GM12878 (cell line): ENCODE measurements at regions not wholly inside any gene's neighbourhood (a gene's known extent, or its start where the extent isn't known, plus 50 kb on each side); places are given as distances from the start of the nearest gene placed in this dataset.

Source experiments
- ATAC-seq: fragments of 200-7000 bp; cut with Tn5 transposase; 3 replicates; pipeline ENCODE4 v1.9.1; 2020; ENCODE audit warnings: mild to moderate bottlenecking, moderate library complexity
- BruUV-seq: library from RNA; stranded (reverse); fragments of 400-500 nt; replicated peaks from 2 replicates; lab custom pipeline; 2021; lab: Mats Ljungman, UMichigan
- CTCF ChIA-PET: fragments of 300-600 bp; sonication (Branson Sonifier 250); formaldehyde crosslinking; extraction: SDS; loops from one replicate; lab custom pipeline; 2021; ENCODE audit warnings: inconsistent platforms; lab: Yijun Ruan, JAX
- POLR2A ChIA-PET: fragments of 350-600 bp; formaldehyde crosslinking; extraction: SDS; loops from one replicate; lab custom pipeline; 2021; ENCODE audit warnings: inconsistent platforms; lab: Charles Lee
- RAD21 ChIA-PET: fragments of 300-600 bp; sonication (Branson Sonifier 250); formaldehyde crosslinking; loops from one replicate; lab custom pipeline; 2023; ENCODE audit warnings: antibody characterized with exemption; ENCODE audit not compliant: unreplicated experiment; lab: Charles Lee
- SMC1A ChIA-PET: fragments of 300-600 bp; sonication (Branson Sonifier 250); formaldehyde crosslinking; loops from one replicate; lab custom pipeline; 2023; ENCODE audit not compliant: unreplicated experiment, uncharacterized antibody; lab: Charles Lee
- DNase-seq: peaks from one replicate; pipeline ENCODE4 v3.0.0-alpha.2; 2011; ENCODE audit warnings: low read depth, low spot score
- FAIRE-seq: peaks from 3 replicates; lab custom pipeline; 2011; peaks lifted over from hg19 to GRCh38; lab: Jason Lieb, UNC
- H2AFZ ChIP-seq: 2 replicates; pipeline ENCODE4 v1.6.0; 2011; ENCODE audit warnings: low read depth, low read length, control low read depth; ENCODE audit not compliant: control insufficient read depth
- H3K27ac ChIP-seq: 2 replicates; pipeline ENCODE4 v1.5.1; 2011; ENCODE audit warnings: control low read depth; ENCODE audit not compliant: control insufficient read depth, insufficient read depth
- H3K27me3 ChIP-seq, 2 experiments: replicated peaks in 1 of 2; 2 replicates each; pipeline versions ENCODE4 v1.6.0 to v1.6.1; 2011; ENCODE audit warnings: low read length in 1 of 2; ENCODE audit not compliant: control insufficient read depth in 2 of 2, insufficient read depth in 2 of 2
- H3K36me3 ChIP-seq, 2 experiments: 2 replicates each; pipeline ENCODE4 v1.5.1; 2011; ENCODE audit warnings: low read length in 1 of 2; ENCODE audit not compliant: control insufficient read depth in 2 of 2, insufficient read depth in 2 of 2
- H3K4me1 ChIP-seq: 2 replicates; pipeline ENCODE4 v1.6.1; 2011; ENCODE audit warnings: mild to moderate bottlenecking, low read length, moderate library complexity, mixed read lengths; ENCODE audit not compliant: control insufficient read depth, insufficient read depth
- H3K4me2 ChIP-seq: 2 replicates; pipeline ENCODE4 v1.6.0; 2011; ENCODE audit warnings: control low read depth; ENCODE audit not compliant: control insufficient read depth, insufficient read depth
- H3K4me3 ChIP-seq: fragments of 200-600 bp; sonication (generic); 2 replicates; pipeline ENCODE4 v1.5.1; 2016
- H3K79me2 ChIP-seq: 2 replicates; pipeline ENCODE4 v1.6.0; 2011; ENCODE audit warnings: low read length; ENCODE audit not compliant: control insufficient read depth, insufficient read depth
- H3K9ac ChIP-seq: 2 replicates; pipeline ENCODE4 v1.8.0; 2011; ENCODE audit warnings: low read length, control low read depth, mixed read lengths; ENCODE audit not compliant: control insufficient read depth, insufficient read depth
- H3K9me3 ChIP-seq: replicated peaks from 3 replicates; pipeline ENCODE4 v1.5.1; 2011; ENCODE audit warnings: mild to moderate bottlenecking, low read length; ENCODE audit not compliant: control insufficient read depth, insufficient read depth
- H4K20me1 ChIP-seq: 2 replicates; pipeline ENCODE4 v1.6.0; 2011; ENCODE audit not compliant: control insufficient read depth, insufficient read depth
- BMI1 ChIP-seq: fragments of 450-650 bp; IDR thresholded peaks from 2 replicates; pipeline ENCODE4 v1.6.1; 2016; ENCODE audit warnings: mild to moderate bottlenecking, moderate library complexity, borderline replicate concordance
- CBX5 ChIP-seq: sonication (generic); IDR thresholded peaks from 2 replicates; pipeline ENCODE4 v1.6.1; 2016; ENCODE audit warnings: low read depth, moderate library complexity, mild to moderate bottlenecking, inconsistent platforms
- ETV6 ChIP-seq, 2 experiments: fragments of 450-650 bp in 1 of 2; IDR thresholded peaks in 1 of 2; conservative IDR thresholded peaks in 1 of 2; 2 replicates each; pipeline ENCODE4 v1.6.1; 2014; ENCODE audit warnings: antibody characterized with exemption in 1 of 2, borderline replicate concordance in 1 of 2, low read depth in 1 of 2, mild to moderate bottlenecking in 1 of 2, moderate library complexity in 1 of 2
- HDAC6 ChIP-seq: fragments of 200-600 bp; sonication (generic); IDR thresholded peaks from one replicate; pipeline ENCODE4 v1.8.0; 2017; ENCODE audit warnings: antibody characterized with exemption; ENCODE audit not compliant: unreplicated experiment
- MAX ChIP-seq: IDR thresholded peaks from 2 replicates; pipeline ENCODE4 v1.6.1; 2012; ENCODE audit warnings: low read depth, low read length, improper control_type of control experiment
- MTA3 ChIP-seq: IDR thresholded peaks from 2 replicates; pipeline ENCODE4 v1.6.1; 2012; ENCODE audit warnings: low read length, inconsistent platforms, borderline replicate concordance
- MXI1 ChIP-seq: fragments of 150-350 bp; IDR thresholded peaks from 2 replicates; pipeline ENCODE4 v1.6.1; 2011; ENCODE audit warnings: low read depth, mild to moderate bottlenecking, inconsistent platforms, low read length, improper control_type of control experiment
- PAX8 ChIP-seq: fragments of 450-650 bp; IDR thresholded peaks from 2 replicates; pipeline ENCODE4 v1.6.1; 2017; ENCODE audit warnings: mild to moderate bottlenecking, moderate library complexity
- PRDM15 ChIP-seq: fragments of 450-650 bp; formaldehyde crosslinking; IDR thresholded peaks from 2 replicates; pipeline ENCODE4 v1.4.0; 2020; ENCODE audit warnings: mild to moderate bottlenecking, moderate library complexity
- SIX5 ChIP-seq: IDR thresholded peaks from 2 replicates; pipeline ENCODE4 v1.6.1; 2011; ENCODE audit warnings: mild to moderate bottlenecking, low read depth, low read length, moderate library complexity; ENCODE audit not compliant: severe bottlenecking
- SREBF1 ChIP-seq: IDR thresholded peaks from 2 replicates; pipeline ENCODE4 v1.6.1; 2012; ENCODE audit warnings: mild to moderate bottlenecking, low read length
- SREBF2 ChIP-seq: IDR thresholded peaks from 2 replicates; pipeline ENCODE4 v1.6.1; 2012; ENCODE audit warnings: mild to moderate bottlenecking, low read length
- STAT3 ChIP-seq: IDR thresholded peaks from 2 replicates; pipeline ENCODE4 v1.6.1; 2011; ENCODE audit warnings: low read depth, low read length, improper control_type of control experiment
- WGBS: methylation state at CpG from one replicate; pipeline ENCODE4 v1.1.6; 2016; ENCODE audit warnings: low lambda C conversion rate; ENCODE audit not compliant: insufficient replicate concordance, insufficient coverage; ENCODE audit errors: missing lambda C conversion rate; 5-methylcytosine and 5-hydroxymethylcytosine counted together
- in situ Hi-C: fragments of 300-500 bp; cut with MboI; formaldehyde crosslinking; loops from 9 replicates; pipeline ENCODE4 v1.14.3; 2018; ENCODE audit warnings: mixed read lengths
- intact Hi-C: fragments of 100-400 bp; cut with micrococcal nuclease; formaldehyde crosslinking; loops from one replicate; pipeline ENCODE4 v1.14.2; 2022; ENCODE audit not compliant: unreplicated experiment
- TF ChIP-seq, protein P1 (sequence below): fragments of 450-650 bp; IDR thresholded peaks from 2 replicates; pipeline ENCODE4 v1.6.1; 2017; ENCODE audit warnings: low read depth, mild to moderate bottlenecking, moderate library complexity

DNA sequence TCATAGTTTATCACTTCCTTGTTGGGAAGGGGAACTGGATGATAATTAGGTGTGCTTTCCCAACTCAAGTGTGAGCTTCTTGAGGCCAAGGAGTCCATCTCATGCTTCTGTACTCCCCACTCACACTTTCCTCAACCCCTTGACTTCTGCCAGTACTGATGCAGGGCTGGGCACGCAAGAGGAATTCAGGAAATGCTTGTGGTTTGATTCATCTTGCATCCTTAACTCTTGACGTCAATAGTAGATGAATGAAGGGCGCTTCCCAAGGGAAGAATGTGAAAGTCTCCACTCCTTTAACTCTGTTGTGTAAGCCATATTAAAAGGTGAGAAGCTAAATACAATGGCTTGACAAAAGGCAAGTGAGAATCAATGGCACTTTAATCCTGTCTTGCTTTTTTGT lies 101.8 kb downstream of the AGTR2 start:
- ATAC-seq (no peak), FAIRE-seq (no peak), DNase-seq (no peak)
- Histone ChIP-seq H3K27me3 (no peaks in the 10 kb centered on the region), H3K4me3 (no peak overlapping the region), H3K4me2 (no peak overlapping the region), H3K36me3 (no peaks in the 10 kb centered on the region), H2AFZ (no peak overlapping the region), H3K4me1 (no peaks in the 10 kb centered on the region), H3K9me3 (no peaks in the 10 kb centered on the region), H3K27ac (no peak overlapping the region), H3K9ac (no peak overlapping the region), H3K79me2 (no peaks in the 10 kb centered on the region), H4K20me1 (no peaks in the 10 kb centered on the region)
- WGBS: 35% methylated on average over 3 of the region's 3 CpGs
- intact Hi-C loops (no loop called here), in situ Hi-C loops (no loop called here)
- ChIA-PET CTCF (no interaction called here), SMC1A (no interaction called here), RAD21 (no interaction called here), POLR2A (no interaction called here)
- no peak for TF ChIP-seq SIX5
- TF ChIP-seq CBX5: no peak
- no peak for TF ChIP-seq SREBF2
- no peak for TF ChIP-seq MXI1
- TF ChIP-seq HDAC6: no peak
- no peak for TF ChIP-seq MAX
- TF ChIP-seq ETV6 (conservative IDR thresholded peaks at IDR 0.05 in 1 of 2, IDR thresholded peaks at IDR 0.05 in 1 of 2; ENCODE audit: borderline replicate concordance in 1 of 2, low read depth in 1 of 2): no peak
- no peak for TF ChIP-seq PAX8
- BruUV-seq: no TSS peak

- intact Hi-C loops (no loop called here), in situ Hi-C loops (no loop called here)
- ChIA-PET POLR2A (no interaction called here), CTCF (no interaction called here), RAD21 (no interaction called here), SMC1A (no interaction called here)
- DNase-seq (no peak), ATAC-seq (no peak), FAIRE-seq (no peak)
- no peak overlapping the region for H2AFZ ChIP-seq
- H3K27me3 ChIP-seq: no peaks in the 10 kb centered on the region
- H3K27ac ChIP-seq: no peak overlapping the region
- H3K36me3 ChIP-seq: no peaks in the 10 kb centered on the region
- H3K79me2 ChIP-seq: no peaks in the 10 kb centered on the region
- H3K9ac ChIP-seq: no peak overlapping the region
- H3K4me3 ChIP-seq: no peak overlapping the region
- H3K4me2 ChIP-seq: no peak overlapping the region
- no peaks in the 10 kb centered on the region for H3K4me1 ChIP-seq
- H3K9me3 ChIP-seq: no peaks in the 10 kb centered on the region
- H4K20me1 ChIP-seq: no peaks in the 10 kb centered on the region
- TF ChIP-seq MTA3 (no peak), STAT3 (no peak), SREBF1 (no peak), PRDM15 (CRISPR knock-in tag) (no peak), BMI1 (no peak)
- TF ChIP-seq, protein P1, sequence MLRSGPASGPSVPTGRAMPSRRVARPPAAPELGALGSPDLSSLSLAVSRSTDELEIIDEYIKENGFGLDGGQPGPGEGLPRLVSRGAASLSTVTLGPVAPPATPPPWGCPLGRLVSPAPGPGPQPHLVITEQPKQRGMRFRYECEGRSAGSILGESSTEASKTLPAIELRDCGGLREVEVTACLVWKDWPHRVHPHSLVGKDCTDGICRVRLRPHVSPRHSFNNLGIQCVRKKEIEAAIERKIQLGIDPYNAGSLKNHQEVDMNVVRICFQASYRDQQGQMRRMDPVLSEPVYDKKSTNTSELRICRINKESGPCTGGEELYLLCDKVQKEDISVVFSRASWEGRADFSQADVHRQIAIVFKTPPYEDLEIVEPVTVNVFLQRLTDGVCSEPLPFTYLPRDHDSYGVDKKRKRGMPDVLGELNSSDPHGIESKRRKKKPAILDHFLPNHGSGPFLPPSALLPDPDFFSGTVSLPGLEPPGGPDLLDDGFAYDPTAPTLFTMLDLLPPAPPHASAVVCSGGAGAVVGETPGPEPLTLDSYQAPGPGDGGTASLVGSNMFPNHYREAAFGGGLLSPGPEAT: no peak
- BruUV-seq: no TSS peak
Observed at GRCh38 chrX:116272861-116273260, 102.3 kb downstream of the AGTR2 start.
